SK-N-SH (cell line): ENCODE measurements at regions not wholly inside any gene's neighbourhood (a gene's known extent, or its start where the extent isn't known, plus 50 kb on each side); places are given as distances from the start of the nearest gene placed in this dataset.

Experiments used
- CTCF ChIA-PET: fragments of 300-600, 350-600 bp; formaldehyde crosslinking; extraction: SDS; loops from one replicate; lab custom pipeline; 2021; lab: Yijun Ruan, JAX
- POLR2A ChIA-PET: fragments of 350-600 bp; sonication (Branson Sonifier 250); formaldehyde crosslinking; extraction: SDS; loops from one replicate; lab custom pipeline; 2020; ENCODE audit warnings: antibody characterized with exemption, inconsistent platforms; lab: Yijun Ruan, JAX
- DNase-seq: peaks from one replicate; pipeline ENCODE4 v3.0.0; 2012
- H2AFZ ChIP-seq: fragments of 200-600 bp; sonication (generic); 2 replicates; pipeline ENCODE4 v1.8.1; 2016; ENCODE audit warnings: antibody characterized with exemption, mild to moderate bottlenecking, low read depth
- H3F3A ChIP-seq: fragments of 200-600 bp; sonication (generic); replicated peaks from 2 replicates; pipeline ENCODE3; 2016; ENCODE audit warnings: antibody characterized with exemption, mild to moderate bottlenecking; ENCODE audit not compliant: insufficient read depth
- H3K27ac ChIP-seq, 2 experiments: fragments of 200-500 bp in 1 of 2; fragments of 200-600 bp in 1 of 2; sonication (Bioruptor generic) in 1 of 2; sonication (generic), shearing (Covaris generic) in 1 of 2; 2 replicates each; pipeline versions ENCODE4 v1.5.1 to v1.6.1; 2014 to 2016; ENCODE audit warnings: low read depth in 2 of 2, inconsistent platforms in 1 of 2, low read length in 1 of 2, mild to moderate bottlenecking in 1 of 2, mixed read lengths in 1 of 2
- H3K27me3 ChIP-seq: fragments of 200-600 bp; sonication (generic), shearing (Covaris generic); 2 replicates; pipeline ENCODE4 v1.6.1; 2016; ENCODE audit warnings: mixed run types; ENCODE audit not compliant: insufficient read depth
- H3K36me3 ChIP-seq, 2 experiments: fragments of 200-500 bp in 1 of 2; fragments of 200-600 bp in 1 of 2; sonication (Bioruptor generic) in 1 of 2; sonication (generic) in 1 of 2; replicated peaks in 1 of 2; 2 replicates each; pipeline versions ENCODE3 to v1.5.1; 2014 to 2016; ENCODE audit warnings: low read length in 1 of 2, mild to moderate bottlenecking in 1 of 2; ENCODE audit not compliant: insufficient read depth in 2 of 2, control insufficient read depth in 1 of 2
- H3K4me1 ChIP-seq, 2 experiments: fragments of 200-500 bp in 1 of 2; fragments of 200-600 bp in 1 of 2; sonication (Bioruptor generic) in 1 of 2; sonication (generic), shearing (Covaris generic) in 1 of 2; 2 replicates each; pipeline versions ENCODE4 v1.5.1 to v1.6.1; 2014 to 2016; ENCODE audit warnings: low read depth in 1 of 2, low read length in 1 of 2, mixed run types in 1 of 2; ENCODE audit not compliant: insufficient read depth in 2 of 2, control insufficient read depth in 1 of 2
- H3K4me2 ChIP-seq: fragments of 200-600 bp; sonication (generic), shearing (Covaris generic); 2 replicates; pipeline ENCODE4 v1.6.1; 2017; ENCODE audit warnings: mixed run types
- H3K4me3 ChIP-seq, 2 experiments: fragments of 200-500 bp in 1 of 2; fragments of 200-600 bp in 1 of 2; sonication (Bioruptor generic) in 1 of 2; sonication (generic), shearing (Covaris generic) in 1 of 2; 2 replicates each; pipeline versions ENCODE4 v1.5.1 to v1.8.1; 2014 to 2016; ENCODE audit warnings: low read depth in 2 of 2, inconsistent platforms in 1 of 2, low read length in 1 of 2, mild to moderate bottlenecking in 1 of 2, mixed read lengths in 1 of 2, moderate library complexity in 1 of 2
- H3K79me2 ChIP-seq: fragments of 200-600 bp; sonication (generic); 2 replicates; pipeline ENCODE4 v1.8.1; 2017; ENCODE audit warnings: mild to moderate bottlenecking; ENCODE audit not compliant: insufficient read depth
- H3K9ac ChIP-seq: fragments of 200-600 bp; sonication (generic); 2 replicates; pipeline ENCODE4 v1.6.1; 2017; ENCODE audit warnings: mixed run types
- H3K9me2 ChIP-seq: fragments of 200-600 bp; sonication (generic); 2 replicates; pipeline ENCODE4 v1.6.1; 2017; ENCODE audit warnings: mixed run types
- H3K9me3 ChIP-seq: fragments of 200-600 bp; sonication (generic); 2 replicates; pipeline ENCODE4 v1.6.1; 2017; ENCODE audit warnings: mixed run types, mild to moderate bottlenecking, moderate library complexity
- H4K20me1 ChIP-seq: fragments of 200-600 bp; sonication (generic); 2 replicates; pipeline ENCODE4 v1.6.1; 2017; ENCODE audit warnings: mild to moderate bottlenecking, mixed run types; ENCODE audit not compliant: insufficient read depth
- CHD2 ChIP-seq: fragments of 150-350 bp; IDR thresholded peaks from 2 replicates; pipeline ENCODE4 v1.6.1; 2018; ENCODE audit warnings: low read length; ENCODE audit not compliant: partially characterized antibody
- CTCF ChIP-seq: fragments of 200-600 bp; sonication (generic); IDR thresholded peaks from 2 replicates; pipeline ENCODE4 v1.6.1; 2017; ENCODE audit warnings: antibody characterized with exemption, mild to moderate bottlenecking, moderate library complexity
- EP300 ChIP-seq, 2 experiments: IDR thresholded peaks; 2 replicates each; pipeline versions ENCODE4 v1.4.0 to v1.6.1; 2012; ENCODE audit warnings: borderline replicate concordance in 1 of 2, low read depth in 1 of 2, low read length in 1 of 2
- EZH2phosphoT487 ChIP-seq: fragments of 200-600 bp; sonication (generic); IDR thresholded peaks from 2 replicates; pipeline ENCODE4 v1.6.1; 2017; ENCODE audit warnings: low read depth, mixed run types, mild to moderate bottlenecking, antibody characterized with exemption, moderate library complexity, borderline replicate concordance
- GABPA ChIP-seq: IDR thresholded peaks from 2 replicates; pipeline ENCODE4 v1.4.0; 2012; ENCODE audit warnings: low read depth, mild to moderate bottlenecking
- GATA2 ChIP-seq: sonication (generic); formaldehyde crosslinking; IDR thresholded peaks from 2 replicates; pipeline ENCODE4 v1.5.0; 2020; ENCODE audit warnings: mild to moderate bottlenecking, missing genetic modification reagents
- JUND ChIP-seq: IDR thresholded peaks from 2 replicates; pipeline ENCODE4 v1.4.0; 2012
- MEF2A ChIP-seq: IDR thresholded peaks from 2 replicates; pipeline ENCODE4 v1.4.0; 2012; ENCODE audit warnings: low read depth, borderline replicate concordance
- MXI1 ChIP-seq: IDR thresholded peaks from 2 replicates; pipeline ENCODE4 v1.6.1; 2012; ENCODE audit warnings: mild to moderate bottlenecking, low read depth, low read length, improper control_type of control experiment
- POLR2AphosphoS5 ChIP-seq: IDR thresholded peaks from 2 replicates; pipeline ENCODE4 v1.6.1; 2012; ENCODE audit warnings: low read depth, low read length
- RAD21 ChIP-seq: IDR thresholded peaks from 2 replicates; pipeline ENCODE4 v1.6.1; 2012; ENCODE audit warnings: mild to moderate bottlenecking, low read length
- REST ChIP-seq: IDR thresholded peaks from 2 replicates; pipeline ENCODE4 v1.6.1; 2012; ENCODE audit warnings: mild to moderate bottlenecking, low read depth, low read length, moderate library complexity
- RXRA ChIP-seq: IDR thresholded peaks from 2 replicates; pipeline ENCODE4 v1.4.0; 2012; ENCODE audit warnings: low read depth, mild to moderate bottlenecking, borderline replicate concordance
- TCF12 ChIP-seq: IDR thresholded peaks from 2 replicates; pipeline ENCODE4 v1.4.0; 2012
- USF1 ChIP-seq: IDR thresholded peaks from 2 replicates; pipeline ENCODE4 v1.4.0; 2012; ENCODE audit warnings: low read depth, borderline replicate concordance
- USF2 ChIP-seq: fragments of 150-350 bp; IDR thresholded peaks from 2 replicates; pipeline ENCODE4 v1.6.1; 2017; ENCODE audit warnings: antibody characterized with exemption, low read length, low read depth, borderline replicate concordance
- WGBS: methylation state at CpG from one replicate; pipeline ENCODE4 v1.1.6; 2017; ENCODE audit warnings: low lambda C conversion rate; 5-methylcytosine and 5-hydroxymethylcytosine counted together

- 1% methylated on average over 4 of the region's 4 CpGs for WGBS
- no peaks in the 10 kb centered on the region for H3F3A ChIP-seq
- TF ChIP-seq USF1 (no peak), USF2 (no peak), GATA2 (no peak), EZH2phosphoT487 (no peak), GABPA (no peak), JUND (no peak), CHD2 (no peak), TCF12 (no peak), RXRA (no peak), EP300 (IDR thresholded peaks at IDR 0.05; ENCODE audit: borderline replicate concordance in 1 of 2, low read depth in 1 of 2, low read length in 1 of 2) (no peak), REST (no peak), CTCF (no peak), POLR2AphosphoS5 (no peak), MEF2A (no peak), MXI1 (no peak), RAD21 (no peak)
Measured at GRCh38 chr5:7000310-7000709, 287.1 kb downstream of the TENT4A start.

More at GRCh38 chr5:7000310-7000709, 287.1 kb downstream of the TENT4A start:
- no peaks in the 10 kb centered on the region for H4K20me1 ChIP-seq
- POLR2A ChIA-PET: no interaction called here
- H3K79me2 ChIP-seq: no peaks in the 10 kb centered on the region
- CTCF ChIA-PET: no interaction called here
- H3K27ac ChIP-seq: no peak overlapping the region
- H3K4me2 ChIP-seq: no peak overlapping the region
- no peak overlapping the region for H3K4me3 ChIP-seq
- no peaks in the 10 kb centered on the region for H3K9me2 ChIP-seq
- H3K9me3 ChIP-seq: no peaks in the 10 kb centered on the region
- no peaks in the 10 kb centered on the region for H3K4me1 ChIP-seq
- H3K9ac ChIP-seq: no peak overlapping the region
- DNase-seq: no peak
- no peaks in the 10 kb centered on the region for H3K36me3 ChIP-seq
- no peaks in the 10 kb centered on the region for H3K27me3 ChIP-seq
- H2AFZ ChIP-seq: no peak overlapping the region
